IMR-90 (cell line): ENCODE measurements at regions not wholly inside any gene's neighbourhood (a gene's known extent, or its start where the extent isn't known, plus 50 kb on each side); places are given as distances from the start of the nearest gene placed in this dataset.

Experiments used
- ATAC-seq: fragments of 200-7000 bp; cut with Tn5 transposase; 2 replicates; pipeline ENCODE4 v1.9.1; 2020; ENCODE audit warnings: low read depth, mild to moderate bottlenecking, moderate library complexity
- BruUV-seq: library from RNA; stranded (reverse); fragments of 400-500 nt; replicated peaks from 2 replicates; lab custom pipeline; 2021; lab: Mats Ljungman, UMichigan
- CTCF ChIA-PET: fragments of 300-600 bp; formaldehyde crosslinking; extraction: SDS; loops from one replicate; lab custom pipeline; 2021; ENCODE audit warnings: antibody characterized with exemption; lab: Yijun Ruan, JAX
- POLR2A ChIA-PET: fragments of 300-600 bp; sonication (Branson Sonifier 250); formaldehyde crosslinking; loops from one replicate; lab custom pipeline; 2022; ENCODE audit warnings: antibody characterized with exemption; ENCODE audit not compliant: unreplicated experiment; lab: Charles Lee
- DNase-seq: peaks from one replicate; pipeline ENCODE4 v3.0.0; 2013
- H2AFZ ChIP-seq: replicated peaks from 2 replicates; pipeline ENCODE3; 2013; ENCODE audit warnings: low read length, mild to moderate bottlenecking; ENCODE audit not compliant: poor library complexity
- H2AK5ac ChIP-seq: 2 replicates; pipeline ENCODE4 v1.6.1; 2013; ENCODE audit warnings: low read depth, low read length, inconsistent platforms
- H2AK9ac ChIP-seq: replicated peaks from 2 replicates; pipeline ENCODE3; 2013; ENCODE audit warnings: mild to moderate bottlenecking, low read depth, low read length, moderate library complexity; ENCODE audit not compliant: poor library complexity
- H2BK120ac ChIP-seq: 2 replicates; pipeline ENCODE4 v1.6.1; 2013; ENCODE audit warnings: low read depth, low read length, inconsistent platforms
- H2BK15ac ChIP-seq: 3 replicates; pipeline ENCODE4 v1.6.1; 2013; ENCODE audit warnings: low read depth, low read length, inconsistent platforms
- H2BK20ac ChIP-seq: 2 replicates; pipeline ENCODE4 v1.6.1; 2013; ENCODE audit warnings: low read depth, mild to moderate bottlenecking, inconsistent platforms, low read length, moderate library complexity
- H2BK5ac ChIP-seq: 2 replicates; pipeline ENCODE4 v1.6.1; 2013; ENCODE audit warnings: mild to moderate bottlenecking, low read depth, low read length, inconsistent platforms; ENCODE audit not compliant: poor library complexity, severe bottlenecking
- H3K14ac ChIP-seq: replicated peaks from 2 replicates; pipeline ENCODE4 v1.6.1; 2013; ENCODE audit warnings: low read depth, low read length, inconsistent platforms
- H3K18ac ChIP-seq: 2 replicates; pipeline ENCODE4 v1.6.1; 2013; ENCODE audit warnings: low read depth, low read length, control low read depth
- H3K23ac ChIP-seq: 2 replicates; pipeline ENCODE4 v1.6.1; 2013; ENCODE audit warnings: low read depth, low read length, inconsistent platforms
- H3K27ac ChIP-seq: 2 replicates; pipeline ENCODE4 v1.5.1; 2013; ENCODE audit warnings: mild to moderate bottlenecking, control low read depth, low read length; ENCODE audit not compliant: insufficient read depth
- H3K27me3 ChIP-seq: 2 replicates; pipeline ENCODE4 v1.6.1; 2013; ENCODE audit warnings: low read length; ENCODE audit not compliant: control insufficient read depth, insufficient read depth
- H3K36me3 ChIP-seq: 2 replicates; pipeline ENCODE4 v1.6.1; 2013; ENCODE audit warnings: low read length, mixed read lengths; ENCODE audit not compliant: control insufficient read depth, insufficient read depth
- H3K4ac ChIP-seq: 2 replicates; pipeline ENCODE4 v1.6.1; 2013; ENCODE audit warnings: low read depth, low read length, inconsistent platforms
- H3K4me1 ChIP-seq: 2 replicates; pipeline ENCODE4 v1.6.1; 2013; ENCODE audit warnings: low read length, mixed read lengths; ENCODE audit not compliant: control insufficient read depth, insufficient read depth
- H3K4me2 ChIP-seq: 2 replicates; pipeline ENCODE4 v1.6.1; 2013; ENCODE audit warnings: low read depth, mild to moderate bottlenecking, control low read depth, low read length, moderate library complexity
- H3K4me3 ChIP-seq: 2 replicates; pipeline ENCODE4 v1.5.1; 2013; ENCODE audit warnings: low read depth, mild to moderate bottlenecking, control low read depth, low read length, moderate library complexity; ENCODE audit not compliant: insufficient read depth
- H3K56ac ChIP-seq: 2 replicates; pipeline ENCODE4 v1.6.1; 2013; ENCODE audit warnings: low read length, inconsistent platforms; ENCODE audit not compliant: insufficient read depth; ENCODE audit errors: extremely low read depth
- H3K79me1 ChIP-seq, 2 experiments: 2 replicates each; pipeline ENCODE4 v1.6.1; 2013; ENCODE audit warnings: low read length in 2 of 2, inconsistent platforms in 1 of 2, low read depth in 1 of 2
- H3K9ac ChIP-seq: 2 replicates; pipeline ENCODE4 v1.6.1; 2013; ENCODE audit warnings: low read depth, low read length, control low read depth
- H3K9me1 ChIP-seq: 2 replicates; pipeline ENCODE4 v1.6.1; 2013; ENCODE audit warnings: low read length, inconsistent platforms; ENCODE audit not compliant: insufficient read depth
- H3K9me3 ChIP-seq: 2 replicates; pipeline ENCODE4 v1.6.1; 2013; ENCODE audit warnings: low read length; ENCODE audit not compliant: control insufficient read depth, insufficient read depth
- H4K20me1 ChIP-seq: 2 replicates; pipeline ENCODE4 v1.6.1; 2013; ENCODE audit warnings: low read length, inconsistent platforms; ENCODE audit not compliant: insufficient read depth
- H4K5ac ChIP-seq: 2 replicates; pipeline ENCODE4 v1.6.1; 2013; ENCODE audit warnings: mild to moderate bottlenecking, low read depth, low read length, control low read depth
- H4K8ac ChIP-seq, 2 experiments: 2 replicates each; pipeline ENCODE4 v1.6.1; 2013; ENCODE audit warnings: low read depth in 2 of 2, low read length in 2 of 2, control low read depth in 1 of 2, inconsistent platforms in 1 of 2
- H4K91ac ChIP-seq: 2 replicates; pipeline ENCODE4 v1.6.1; 2013; ENCODE audit warnings: low read depth, low read length, inconsistent platforms; ENCODE audit not compliant: insufficient read depth
- CEBPB ChIP-seq: IDR thresholded peaks from 2 replicates; pipeline ENCODE4 v1.6.1; 2012; ENCODE audit warnings: low read depth, low read length, improper control_type of control experiment
- RFX5 ChIP-seq: IDR thresholded peaks from 2 replicates; pipeline ENCODE4 v1.8.0; 2012; ENCODE audit warnings: low read depth, mild to moderate bottlenecking, low read length, moderate library complexity
- SMC3 ChIP-seq: fragments of 150-350 bp; IDR thresholded peaks from 2 replicates; pipeline ENCODE4 v1.6.1; 2016; ENCODE audit warnings: low read depth, mild to moderate bottlenecking, antibody characterized with exemption, low read length, moderate library complexity
- WGBS, 2 experiments: methylation state at CpG; one replicate each; pipeline versions ENCODE4 v1.1.5 to v1.1.7; 2013; ENCODE audit warnings: missing lambda C conversion rate in 2 of 2; ENCODE audit not compliant: insufficient read length in 1 of 2; ENCODE audit errors: extremely low coverage in 2 of 2; 5-methylcytosine and 5-hydroxymethylcytosine counted together
- dilution Hi-C: fragments of 300-500 bp; cut with HindIII; formaldehyde crosslinking; loops from one replicate; pipeline ENCODE4 v1.14.3; 2018; ENCODE audit warnings: low sequenced_read_pairs; ENCODE audit not compliant: unreplicated experiment
- in situ Hi-C: fragments of 300-500 bp; cut with MboI; formaldehyde crosslinking; loops from 3 replicates; pipeline ENCODE4 v1.14.3; 2019; ENCODE audit warnings: low sequenced_read_pairs, inconsistent platforms, mixed read lengths
- intact Hi-C: fragments of 100-400 bp; cut with micrococcal nuclease; formaldehyde crosslinking; loops from 2 replicates; pipeline ENCODE4 v1.10.0; 2022

DNA sequence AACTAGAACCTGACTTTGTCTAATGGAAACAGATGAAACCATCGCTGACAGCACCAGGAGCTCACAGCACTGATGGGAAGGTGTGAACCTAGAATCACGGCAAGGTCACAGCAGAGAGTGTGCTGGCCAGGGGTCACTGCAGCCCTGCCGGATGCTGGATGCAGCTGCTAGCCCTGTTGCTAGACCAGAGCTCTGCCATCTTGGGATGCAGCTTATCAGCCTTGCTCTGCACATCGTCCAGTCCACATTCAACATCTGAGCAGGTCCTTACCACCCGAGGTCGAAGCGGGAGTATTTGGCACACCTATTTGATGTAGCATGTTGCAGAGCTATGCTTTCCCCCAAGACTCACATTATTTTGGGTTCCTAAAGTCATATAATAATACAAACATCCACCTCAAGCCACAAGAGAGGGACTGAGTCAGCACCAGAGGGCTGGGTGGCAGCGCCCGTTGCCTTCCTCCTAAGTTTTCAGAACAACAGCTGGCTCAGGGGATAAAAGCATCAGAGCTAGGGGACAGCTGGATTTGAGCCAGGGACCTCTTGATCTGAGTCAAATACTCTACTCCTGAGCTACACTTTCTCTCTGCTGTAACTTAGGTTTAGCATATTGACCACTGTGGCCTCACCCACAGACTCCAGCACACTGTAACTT, 135.3 kb downstream of the ZNF467 start:
- Histone ChIP-seq H4K91ac (no peak overlapping the region), H2BK20ac (no peak overlapping the region), H3K23ac (no peak overlapping the region), H3K4me2 (no peak overlapping the region), H4K5ac (no peak overlapping the region), H2AK5ac (no peak overlapping the region), H3K27me3 (peaks cover 24% of the 10 kb centered on the region), H3K4me3 (no peak overlapping the region), H3K9me1 (no peaks in the 10 kb centered on the region), H2BK120ac (no peak overlapping the region), H3K56ac (no peak overlapping the region), H3K79me1 (no peaks in the 10 kb centered on the region), H4K8ac (no peak overlapping the region), H2AFZ (no peak overlapping the region), H3K14ac (no peak overlapping the region), H3K9me3 (no peaks in the 10 kb centered on the region), H3K9ac (no peak overlapping the region), H3K18ac (no peak overlapping the region), H3K4me1 (no peaks in the 10 kb centered on the region), H2AK9ac (no peak overlapping the region), H2BK15ac (no peak overlapping the region), H3K36me3 (no peaks in the 10 kb centered on the region), H3K4ac (no peak overlapping the region), H2BK5ac (no peak overlapping the region), H3K27ac (no peak overlapping the region), H4K20me1 (no peaks in the 10 kb centered on the region)
- TF ChIP-seq RFX5 (no peak), CEBPB (no peak), SMC3 (no peak)
- intact Hi-C loops (no loop called here), dilution Hi-C loops (no loop called here), in situ Hi-C loops (no loop called here)
- DNase-seq (no peak), ATAC-seq (no peak)
- POLR2A ChIA-PET = no interaction called here
- 69% methylated on average over 4 of the region's 9 CpGs; no CpG with 5 or more reads in 1 of the 2 experiments for WGBS, 2 experiments
- BruUV-seq = no TSS peak
- CTCF ChIA-PET = no interaction called here
